T47D (cell line): ENCODE measurements at regions not wholly inside any gene's neighbourhood (a gene's known extent, or its start where the extent isn't known, plus 50 kb on each side); places are given as distances from the start of the nearest gene placed in this dataset.
"Not testable (repeated sequence)": the region's sequence is repeated elsewhere in the genome, so short reads cannot be mapped to it uniquely, and the experiment has no call there.

ENCODE experiments used
- DNase-seq, 2 experiments: peaks; one replicate each; pipeline versions ENCODE4 v3.0.0 to v3.0.0-alpha.2; 2011 to 2012; ENCODE audit warnings: low read depth in 1 of 2, low spot score in 1 of 2
- JUND ChIP-seq: IDR thresholded peaks from 2 replicates; pipeline ENCODE4 v1.6.1; 2012; ENCODE audit warnings: low read depth
- in situ Hi-C: cut with HindIII; loops from 2 replicates; pipeline ENCODE4 v1.10.0; 2016; ENCODE audit warnings: low sequenced_read_pairs, low pct_unique_long_range_greater_than_20kb

DNA sequence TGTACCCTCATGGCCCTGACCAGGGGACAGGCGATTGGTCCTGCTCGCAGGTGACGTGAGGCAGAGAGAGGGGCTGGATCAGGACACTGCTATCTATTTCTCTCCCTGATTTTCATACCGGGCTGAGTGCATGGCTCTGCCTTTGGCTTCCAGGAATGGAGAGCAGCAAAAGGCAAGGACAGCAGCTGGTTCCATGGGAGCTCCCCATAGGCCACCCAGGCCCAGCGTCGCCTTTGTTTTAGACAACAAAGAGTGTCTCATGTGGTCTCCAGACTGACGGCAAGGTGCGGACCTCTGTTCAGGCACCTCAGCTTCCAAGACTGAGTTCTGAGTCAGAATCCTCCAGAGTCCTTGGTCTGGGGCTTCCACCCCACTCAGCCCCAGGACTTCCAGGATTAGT, 123.1 kb downstream of the VEGFA start:
- TF ChIP-seq JUND, result no peak
- DNase-seq, result no peak
- in situ Hi-C loops, result no loop called here

GRCh38 chr6:43891072-43891870, 121.3 kb downstream of the VEGFA start:
- DNase-seq, result no peak
- in situ Hi-C loops, result no loop called here
- no peak for TF ChIP-seq JUND

DNA sequence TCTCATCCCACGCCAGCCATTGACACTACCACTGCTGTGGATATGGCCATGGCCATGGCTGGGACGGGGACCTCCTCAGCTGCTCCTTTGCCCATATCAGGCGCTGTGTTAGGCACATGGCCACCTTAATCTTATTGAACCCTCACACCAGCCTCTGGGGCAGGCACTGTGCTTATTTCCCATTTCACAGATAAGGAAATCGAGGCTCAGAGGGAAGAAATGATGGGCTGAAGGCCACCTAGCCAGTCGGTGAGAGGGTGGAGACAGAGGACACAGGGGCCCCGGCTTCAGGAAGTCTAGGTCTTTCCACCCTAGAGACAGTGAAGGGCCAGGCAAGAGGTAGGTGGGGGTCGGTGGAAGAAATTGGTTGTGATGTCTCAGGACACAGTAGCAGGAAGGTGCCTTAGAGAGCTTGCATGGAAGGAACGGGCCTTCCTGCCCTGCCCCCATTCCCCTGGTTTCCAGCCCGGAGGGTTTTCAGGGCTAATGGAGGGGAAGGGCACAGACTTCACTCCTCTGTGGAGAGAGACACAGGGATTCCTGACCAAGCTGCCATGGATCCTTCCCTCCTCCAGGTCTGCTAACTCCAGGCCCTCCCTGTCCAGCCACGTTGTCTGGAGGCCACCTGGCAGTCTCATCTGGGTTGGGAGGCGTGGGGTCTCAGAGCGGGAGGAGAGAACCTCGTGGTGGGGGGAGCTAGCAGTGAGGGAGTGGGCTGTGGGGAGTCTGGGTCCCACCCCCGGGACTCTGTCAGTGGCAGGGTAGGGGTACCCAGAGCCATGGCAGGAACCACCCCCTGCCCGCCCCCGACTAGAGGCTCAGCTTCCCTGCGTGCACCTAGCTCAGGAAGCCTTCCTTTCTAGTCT, 120.4 kb downstream of the VEGFA start:
- TF ChIP-seq JUND, result no peak
- in situ Hi-C loops, result no loop called here
- DNase-seq, result no peak

- DNase-seq, result no peak
- no peak for TF ChIP-seq JUND
Observed at GRCh38 chr6:43887906-43888683, 118.1 kb downstream of the VEGFA start.

DNA sequence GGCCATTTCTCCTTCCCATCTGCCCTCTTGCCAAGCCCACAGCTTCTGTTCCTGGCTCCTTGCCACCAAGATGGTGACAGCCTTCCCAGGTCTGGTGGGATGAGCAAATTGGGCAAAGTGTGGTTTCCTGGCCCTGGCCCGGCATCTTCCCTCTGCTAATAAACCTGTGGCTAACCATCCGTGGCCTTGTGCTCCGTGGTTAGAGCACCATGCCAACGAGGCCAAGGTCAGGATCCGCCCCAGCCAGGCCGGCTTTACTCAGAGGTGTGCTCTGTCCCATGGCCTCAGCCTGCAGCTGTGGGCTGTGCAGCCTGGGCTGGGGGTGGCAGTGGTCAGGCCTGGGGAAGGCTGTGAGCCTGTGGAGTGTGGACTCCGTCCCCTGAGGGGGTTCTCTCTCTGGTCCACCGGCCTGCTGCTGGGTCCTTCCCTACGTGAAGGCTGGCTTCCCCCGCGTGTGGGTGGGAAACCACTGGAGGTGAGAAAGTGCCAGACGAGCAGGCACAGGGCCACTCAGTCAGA, 117.4 kb downstream of the VEGFA start:
- in situ Hi-C loops, result no loop called here
- no peak for TF ChIP-seq JUND
- no peak for DNase-seq

More at GRCh38 chr6:43887906-43888683, 118.1 kb downstream of the VEGFA start:
- in situ Hi-C loops, result no loop called here

DNA sequence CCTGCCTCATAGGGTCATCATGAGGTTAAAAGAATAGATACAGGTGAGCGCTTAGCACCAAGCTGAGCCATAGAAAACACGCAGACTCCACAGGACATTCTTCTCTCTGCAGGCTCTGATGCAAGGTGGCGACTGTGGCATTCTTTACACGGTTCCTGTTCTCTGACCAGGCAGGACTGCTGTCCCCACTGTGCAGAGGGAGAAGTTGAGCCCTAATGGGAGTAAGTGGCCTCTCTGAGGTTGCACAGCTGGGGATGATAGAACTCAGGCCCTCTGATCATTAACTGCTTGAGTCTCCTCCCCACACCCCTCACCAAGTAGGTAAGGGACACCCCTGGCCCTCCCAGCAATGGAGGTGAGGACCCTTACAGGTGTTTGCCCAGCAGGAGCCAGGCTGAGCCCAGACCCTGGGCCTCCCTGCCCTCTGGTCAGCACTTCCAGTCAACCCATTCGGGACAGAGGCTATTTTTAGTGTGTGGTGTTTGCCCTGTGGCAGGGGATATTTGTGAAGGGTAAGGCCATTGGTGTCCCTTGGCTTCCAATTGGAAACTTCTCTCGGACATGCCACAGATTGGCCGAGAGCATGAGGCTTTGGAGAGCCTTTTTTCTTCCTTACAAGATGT, 116.8 kb downstream of the VEGFA start:
- in situ Hi-C loops, result no loop called here
- no peak for TF ChIP-seq JUND
- DNase-seq, result no peak

GRCh38 chr6:43886067-43886461, 116.1 kb downstream of the VEGFA start:
- TF ChIP-seq JUND, result no peak
- DNase-seq, result no peak
- in situ Hi-C loops, result no loop called here

DNA sequence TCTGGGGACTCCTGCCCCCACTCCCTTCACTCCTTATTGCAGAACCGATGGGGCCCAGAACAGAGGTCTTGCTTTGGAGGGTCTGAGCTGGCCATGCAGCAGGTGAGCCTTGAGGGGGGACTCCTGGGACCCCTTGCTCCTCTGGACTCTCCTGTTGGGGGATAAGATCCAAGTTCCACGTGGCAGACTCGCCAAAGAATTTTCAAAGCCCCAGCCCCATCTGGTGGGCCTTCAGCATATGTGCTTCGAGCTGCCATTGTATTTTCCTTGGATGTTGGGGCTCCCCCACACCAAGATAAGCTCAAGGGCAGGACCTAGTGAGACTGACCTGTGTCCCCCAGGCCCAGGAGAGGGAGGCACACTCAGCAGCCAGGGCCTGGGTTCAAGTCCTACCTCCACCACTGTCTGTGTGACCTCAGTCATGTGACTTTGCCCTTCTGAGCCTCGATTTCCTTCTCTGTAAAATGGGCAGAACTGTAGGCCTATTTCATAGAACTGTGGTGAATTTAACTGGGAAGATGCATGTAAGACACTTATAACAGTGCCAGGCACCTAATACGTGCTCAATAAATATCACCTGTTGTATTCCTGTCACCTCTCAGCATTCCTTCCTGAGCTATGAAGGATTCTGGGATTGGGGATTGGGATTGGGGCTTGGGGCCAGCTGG, 115.5 kb downstream of the VEGFA start:
- TF ChIP-seq JUND, result no peak
- in situ Hi-C loops, result no loop called here
- no peak for DNase-seq

DNA sequence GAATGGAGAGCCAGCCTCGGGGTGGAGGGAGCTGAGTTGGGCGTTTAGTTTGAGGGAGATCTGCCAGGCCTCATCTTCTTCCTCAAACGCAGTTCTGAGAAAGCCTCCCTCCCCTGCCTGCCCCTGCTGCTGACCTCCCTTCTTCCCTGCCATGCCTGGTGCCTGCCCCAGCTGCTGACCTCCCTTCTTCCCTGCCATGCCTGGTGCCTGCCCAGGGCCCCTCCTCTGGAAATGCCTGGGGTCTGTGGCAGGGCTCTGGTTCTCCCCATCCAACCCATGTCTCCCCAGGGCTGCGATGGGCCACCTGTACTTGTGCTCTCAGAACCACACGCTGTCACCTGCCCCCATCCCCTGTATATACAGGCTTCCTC, 114.6 kb downstream of the VEGFA start:
- DNase-seq, result no peak
- in situ Hi-C loops, result no loop called here
- no peak for TF ChIP-seq JUND

DNA sequence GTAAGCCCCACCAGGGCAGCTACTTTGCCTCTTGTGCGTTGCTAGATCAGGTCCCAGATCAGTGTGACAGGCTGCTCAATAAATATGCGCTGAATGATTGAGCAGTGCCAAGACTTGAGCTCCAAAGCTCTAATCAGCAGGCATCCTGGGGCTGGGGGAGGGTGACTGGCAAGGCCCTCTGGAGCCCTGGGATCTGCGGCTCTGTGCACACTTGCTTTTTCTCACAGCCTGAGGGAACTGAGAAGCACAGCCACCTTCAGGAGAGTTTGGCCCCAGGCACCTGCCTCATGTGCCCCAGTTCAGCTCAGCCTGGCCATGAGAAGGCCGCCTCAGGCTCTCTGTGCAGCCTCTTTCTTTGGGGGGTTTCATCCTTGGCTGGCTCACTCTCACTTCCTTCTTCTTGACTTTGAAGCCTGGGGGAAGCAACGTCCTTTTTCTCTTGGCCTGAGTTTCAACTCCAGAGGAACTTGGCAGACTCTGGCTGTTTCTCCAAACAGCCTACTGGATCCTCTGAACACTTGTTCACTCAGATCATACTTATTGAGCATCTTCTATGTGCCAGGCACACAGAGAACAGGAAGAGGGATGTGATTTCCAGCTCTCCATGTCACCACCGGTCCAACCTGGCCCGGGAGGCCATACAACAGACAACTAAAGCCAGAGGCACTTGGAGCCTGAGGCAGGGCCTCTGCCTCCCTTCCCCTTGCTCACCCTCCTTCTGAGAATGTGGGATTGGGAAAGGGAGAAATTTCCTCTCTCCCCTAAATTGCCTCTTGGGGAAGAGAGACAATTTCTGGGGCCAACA, 114.0 kb downstream of the VEGFA start:
- no peak for DNase-seq
- no peak for TF ChIP-seq JUND
- in situ Hi-C loops, result no loop called here

DNA sequence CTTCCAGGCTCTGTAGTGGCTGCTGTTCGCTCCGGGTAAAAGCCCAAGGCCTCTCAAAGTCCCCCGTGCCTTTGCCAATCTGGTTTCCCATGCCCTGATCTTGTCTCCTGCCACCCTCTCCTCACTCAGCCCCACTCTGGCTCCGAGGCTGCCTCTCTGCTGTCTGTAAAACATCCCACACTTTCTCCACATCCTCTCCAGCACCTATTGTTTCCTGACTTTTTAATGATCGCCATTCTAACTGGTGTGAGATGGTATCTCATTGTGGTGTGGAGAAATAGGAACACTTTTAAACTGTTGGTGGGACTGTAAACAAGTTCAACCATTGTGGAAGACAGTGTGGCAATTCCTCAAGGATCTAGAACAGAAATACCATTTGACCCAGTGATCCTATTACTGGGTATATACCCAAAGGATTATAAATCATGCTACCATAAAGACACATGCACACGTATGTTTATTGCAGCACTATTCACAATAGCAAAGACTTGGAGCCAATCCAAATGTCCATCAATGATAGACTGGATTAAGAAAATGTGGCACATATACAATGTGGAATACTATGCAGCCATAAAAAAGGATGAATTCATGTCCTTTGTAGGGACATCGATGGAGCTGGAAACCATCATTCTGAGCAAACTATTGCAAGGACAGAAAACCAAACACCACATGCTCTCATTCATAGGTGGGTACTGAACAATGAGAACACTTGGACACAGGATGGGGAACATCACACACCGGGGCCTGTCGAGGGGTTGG, 112.9 kb downstream of the VEGFA start:
- in situ Hi-C loops, result not testable (repeated sequence)

More for the DNA sequence above, 112.9 kb downstream of the VEGFA start:
- not testable (repeated sequence) for DNase-seq
